NCI-H1092 (cell line): ENCODE measurements at regions not wholly inside any gene's neighbourhood (a gene's known extent, or its start where the extent isn't known, plus 50 kb on each side); places are given as distances from the start of the nearest gene placed in this dataset.
"Not testable (repeated sequence)": the region's sequence is repeated elsewhere in the genome, so short reads cannot be mapped to it uniquely, and the experiment has no call there.

Source experiments
- DNase-seq: peaks from one replicate; lab custom pipeline; 2025; lab: John Stamatoyannopoulos, UW

DNA sequence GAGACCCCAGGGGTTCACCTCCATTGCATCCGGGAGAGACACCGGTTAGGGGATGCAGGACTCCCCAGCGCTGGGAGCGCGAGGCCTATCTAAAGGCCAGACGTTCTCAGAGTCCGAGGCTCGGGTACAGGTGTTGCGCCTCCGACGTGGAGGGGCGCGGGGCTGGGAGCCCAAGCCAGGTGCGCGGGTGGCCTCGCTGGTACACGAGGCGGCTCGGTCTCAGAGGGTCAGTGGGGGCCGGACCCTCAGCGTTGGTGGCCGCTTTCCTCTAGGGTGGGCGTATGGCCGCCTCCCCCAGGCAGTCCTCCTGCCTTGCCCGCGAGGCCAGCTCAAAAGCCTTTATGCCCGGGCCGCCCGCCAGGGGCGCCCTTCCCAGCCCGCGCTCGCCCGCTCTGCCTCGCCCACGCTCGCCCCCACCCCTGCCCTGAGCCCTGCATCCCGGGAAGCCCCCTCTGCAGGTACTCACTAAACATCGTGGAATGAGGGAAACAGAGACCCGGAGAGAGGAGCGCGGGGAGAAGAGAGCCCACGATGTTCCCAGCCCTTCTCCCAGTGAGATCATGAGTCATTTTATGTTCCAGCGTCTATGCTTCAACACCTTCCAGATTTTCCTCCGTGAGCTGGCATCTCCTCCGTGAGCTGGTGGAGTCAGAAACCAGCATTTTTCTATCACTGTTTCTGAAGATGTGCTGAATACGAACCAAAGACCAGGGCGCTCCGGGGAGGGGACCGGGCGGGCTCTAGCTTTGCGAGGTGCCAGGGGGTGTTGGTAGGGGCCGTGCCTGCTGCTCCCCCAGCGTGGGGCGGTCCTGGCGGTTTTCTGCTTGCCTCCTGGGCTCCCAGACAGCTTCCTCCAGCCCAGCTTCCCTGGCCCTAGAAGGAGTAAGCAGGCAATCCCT lies 73.8 kb downstream of the DIO3 start:
- no peak for DNase-seq

DNA sequence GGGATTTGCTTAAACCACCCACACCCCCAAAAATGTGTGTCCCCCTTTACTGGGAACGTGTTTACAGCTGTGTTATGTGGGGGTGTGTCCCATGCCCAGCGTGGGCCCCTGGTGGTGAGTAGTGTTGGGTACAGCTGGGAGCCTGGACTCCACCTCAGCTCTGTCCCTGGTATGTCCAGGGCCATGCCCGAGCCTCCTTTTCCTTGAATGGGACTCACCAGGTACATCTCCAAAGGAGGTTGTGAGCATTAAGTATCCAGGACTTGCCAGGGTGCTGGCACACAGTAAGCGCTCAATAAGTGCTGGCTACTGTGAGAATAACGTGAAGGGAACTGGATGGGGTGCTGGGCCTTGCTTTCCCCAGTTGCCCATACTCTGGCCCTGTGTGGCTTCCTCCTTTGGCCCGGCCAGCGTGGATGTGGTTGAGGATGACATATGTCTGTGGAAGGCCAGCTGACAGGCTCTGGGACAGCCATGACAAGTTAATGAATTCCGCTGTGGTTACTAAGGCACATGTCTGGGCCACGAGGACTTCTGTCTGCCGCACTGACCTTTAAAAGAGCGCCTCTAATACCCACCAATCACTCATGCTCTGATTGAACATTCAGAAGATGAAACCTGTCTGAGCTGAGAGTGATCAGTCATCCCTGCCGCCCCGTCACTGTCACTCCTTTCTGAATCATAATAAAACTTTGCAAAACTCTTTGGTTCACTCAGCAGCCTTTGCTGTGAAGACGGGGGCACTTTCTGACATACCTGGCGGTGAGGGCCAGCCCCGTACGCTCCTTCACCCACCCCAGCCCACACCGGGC lies 74.7 kb downstream of the DIO3 start:
- no peak for DNase-seq

DNA sequence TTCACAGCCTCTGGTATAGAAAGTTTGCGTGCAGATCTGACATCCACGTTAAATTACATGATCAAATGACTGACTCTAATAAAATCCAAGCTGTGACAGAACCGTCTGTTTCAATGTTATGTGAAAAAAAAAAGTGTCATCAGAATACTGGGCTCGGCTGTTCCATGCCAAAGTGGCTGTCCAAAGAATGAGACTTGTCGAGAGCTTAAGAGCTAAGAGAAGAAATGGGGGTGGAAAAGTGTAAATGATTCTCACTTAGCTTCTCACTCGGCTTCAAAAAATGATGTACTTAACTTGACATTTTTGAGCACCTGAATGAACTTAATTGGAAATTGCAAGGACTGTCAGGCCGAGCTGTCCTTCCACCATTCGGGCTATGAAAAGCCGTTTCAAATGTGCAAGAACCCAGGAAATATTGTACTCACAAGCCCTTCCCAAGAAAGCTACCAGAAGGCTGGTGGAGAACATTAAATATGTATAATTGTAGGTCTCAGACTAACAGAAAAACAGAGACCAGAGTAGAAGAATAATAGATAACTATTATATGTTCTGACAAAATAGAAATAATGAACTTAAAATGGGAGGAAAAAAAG lies 78.0 kb downstream of the DIO3 start:
- DNase-seq: no peak

DNA sequence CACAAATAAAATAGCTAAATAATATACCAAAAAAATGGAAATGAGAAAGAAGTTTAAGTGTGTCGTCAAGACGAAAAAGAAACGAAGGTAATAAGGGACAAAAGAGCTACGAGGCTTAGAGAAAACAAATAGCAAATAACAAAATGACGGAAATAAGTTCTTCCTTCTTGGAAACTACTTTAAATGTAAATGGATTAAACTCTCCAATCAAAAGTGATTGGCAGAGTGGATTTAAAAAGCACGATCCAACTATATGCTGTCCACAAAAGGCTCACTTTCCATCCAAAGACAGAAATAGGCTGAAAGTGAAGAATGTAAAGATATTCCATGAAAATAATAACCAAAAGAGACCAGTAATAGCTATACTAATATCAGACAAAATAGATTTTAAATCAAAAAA lies 82.4 kb downstream of the DIO3 start:
- DNase-seq: no peak

DNA sequence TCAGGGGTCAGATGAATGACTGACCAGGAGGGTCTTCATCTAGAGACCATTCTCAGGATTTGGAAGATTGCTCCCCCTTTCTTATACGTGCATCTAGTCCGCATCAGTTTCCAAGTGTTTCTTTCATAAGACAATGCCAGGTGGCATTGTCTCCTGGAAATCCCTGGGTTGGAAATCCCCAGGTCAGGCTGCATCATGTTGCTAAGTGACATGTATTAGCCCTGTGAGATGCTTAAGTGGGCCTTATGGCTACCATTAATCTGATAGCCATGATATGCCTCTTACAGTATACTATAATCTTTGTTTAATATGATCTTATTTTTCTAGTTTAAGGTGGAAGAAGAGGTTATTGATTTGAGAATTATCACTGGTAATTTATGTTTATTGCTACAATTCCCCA lies 92.8 kb downstream of the DIO3 start:
- DNase-seq: no peak

DNA sequence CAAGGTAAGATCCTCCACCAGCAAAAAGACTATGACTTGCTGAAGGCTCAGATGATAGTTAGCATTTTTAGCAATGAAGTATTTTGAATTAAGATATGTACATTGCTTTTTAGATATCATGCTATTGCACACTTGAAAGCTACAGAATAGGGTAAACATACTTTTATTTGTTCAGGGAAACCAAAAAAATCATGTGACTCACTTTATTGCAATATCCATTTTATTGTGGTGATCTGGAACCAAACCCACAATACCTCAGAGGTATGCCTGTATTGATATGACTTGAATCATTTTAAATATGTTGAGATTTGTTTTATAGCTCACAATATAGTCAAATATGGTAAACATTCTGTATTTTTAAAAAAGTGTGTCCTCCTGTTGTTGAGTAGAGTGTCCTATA lies 96.1 kb downstream of the DIO3 start:
- no peak for DNase-seq

DNA sequence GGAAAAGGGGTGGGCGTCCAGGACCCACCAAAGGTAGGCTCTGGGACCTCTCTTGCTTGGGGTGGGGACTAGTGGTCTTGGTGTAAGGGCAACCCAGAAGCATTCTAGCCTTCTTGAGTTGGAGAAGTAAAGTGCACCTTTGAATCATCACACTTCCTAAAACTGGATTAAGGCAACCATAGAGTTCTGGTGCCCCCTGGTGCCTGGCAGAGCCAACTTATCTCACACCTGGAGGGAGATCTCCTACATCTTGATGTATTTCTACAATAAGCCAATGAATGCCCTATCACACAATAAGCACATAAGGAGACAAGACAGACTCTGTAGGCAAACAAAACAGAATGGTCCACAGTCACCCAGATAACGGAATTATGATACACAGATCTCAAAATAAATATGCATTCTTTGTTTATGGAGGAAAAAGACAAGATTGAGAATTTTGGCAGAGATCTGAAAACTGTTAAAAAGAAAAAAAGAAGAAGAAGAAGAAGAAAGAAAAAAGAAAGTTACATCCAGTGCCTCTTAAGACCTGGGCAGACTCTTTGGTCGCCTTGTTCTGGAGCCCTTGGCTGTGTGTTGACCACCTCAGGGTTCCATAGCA lies 95.9 kb upstream of the PPP2R5C start:
- no peak for DNase-seq

DNA sequence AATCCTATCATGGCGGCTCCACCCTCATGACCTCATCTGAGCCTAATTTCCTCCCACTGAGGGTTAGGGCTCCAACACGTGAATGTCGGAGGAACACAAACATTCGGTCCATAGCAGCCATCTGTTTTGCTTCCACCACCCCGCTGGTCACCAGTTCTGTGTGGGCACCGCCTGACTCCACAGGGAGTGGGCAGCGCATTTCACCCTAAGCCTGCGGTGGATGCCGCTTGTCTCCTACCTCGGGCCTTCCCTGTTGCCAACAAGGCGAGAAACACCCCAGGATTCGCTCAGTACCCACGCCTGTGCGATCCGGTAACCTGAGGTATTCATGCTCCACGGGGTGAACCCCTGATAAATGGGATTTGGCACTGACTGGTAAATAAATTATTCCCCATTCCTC lies 95.2 kb upstream of the PPP2R5C start:
- DNase-seq: no peak

DNA sequence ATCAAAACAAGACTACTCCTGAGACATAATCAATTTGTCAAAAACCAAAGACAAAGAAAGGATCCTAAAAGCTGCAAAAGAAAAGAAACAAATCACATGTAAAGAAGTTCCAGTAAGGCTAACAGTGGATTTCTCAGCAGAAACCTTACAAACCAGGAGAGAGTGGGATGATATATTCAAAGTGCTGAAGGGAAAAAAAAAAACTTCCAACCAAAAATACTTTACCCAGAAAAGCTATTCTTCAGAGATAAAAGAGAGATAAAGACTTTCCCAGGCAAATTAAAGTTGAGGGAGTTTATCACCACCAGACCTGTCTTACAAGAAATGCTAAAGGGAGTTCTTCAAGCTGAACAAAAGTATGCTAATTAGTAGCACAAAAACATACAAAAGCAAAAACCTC lies 91.9 kb upstream of the PPP2R5C start:
- no peak for DNase-seq

DNA sequence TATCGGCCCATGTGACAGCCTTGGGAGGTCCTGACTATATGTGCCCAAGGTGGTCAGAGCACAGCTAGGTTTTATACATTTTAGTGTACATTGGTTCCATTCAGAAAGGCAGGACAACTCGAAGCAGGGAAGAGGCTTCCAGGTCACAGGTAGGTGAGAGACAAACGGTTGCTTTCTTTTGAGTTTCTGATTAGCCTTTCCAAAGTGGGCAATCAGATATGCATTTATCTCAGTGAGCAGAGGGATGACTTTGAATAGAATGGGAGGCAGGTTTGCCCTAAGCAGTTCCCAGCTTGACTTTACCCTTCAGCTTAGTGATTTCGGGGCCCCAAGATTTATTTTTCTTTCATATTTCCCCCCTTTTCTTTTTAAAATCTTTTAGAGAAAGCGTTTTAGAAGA lies 87.6 kb upstream of the PPP2R5C start:
- DNase-seq: no peak

DNA sequence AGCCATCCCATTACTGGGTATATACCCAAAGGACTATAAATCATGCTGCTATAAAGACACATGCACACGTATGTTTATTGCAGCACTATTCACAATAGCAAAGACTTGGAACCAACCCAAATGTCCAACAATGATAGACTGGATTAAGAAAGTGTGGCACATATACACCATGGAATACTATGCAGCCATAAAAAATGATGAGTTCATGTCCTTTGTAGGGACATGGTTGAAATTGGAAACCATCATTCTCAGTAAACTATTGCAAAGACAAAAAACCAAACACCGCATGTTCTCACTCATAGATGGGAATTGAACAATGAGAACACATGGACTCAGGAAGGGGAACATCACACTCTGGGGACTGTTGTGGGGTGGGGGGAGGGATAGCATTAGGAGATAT lies 85.7 kb upstream of the PPP2R5C start:
- DNase-seq: not testable (repeated sequence)

DNA sequence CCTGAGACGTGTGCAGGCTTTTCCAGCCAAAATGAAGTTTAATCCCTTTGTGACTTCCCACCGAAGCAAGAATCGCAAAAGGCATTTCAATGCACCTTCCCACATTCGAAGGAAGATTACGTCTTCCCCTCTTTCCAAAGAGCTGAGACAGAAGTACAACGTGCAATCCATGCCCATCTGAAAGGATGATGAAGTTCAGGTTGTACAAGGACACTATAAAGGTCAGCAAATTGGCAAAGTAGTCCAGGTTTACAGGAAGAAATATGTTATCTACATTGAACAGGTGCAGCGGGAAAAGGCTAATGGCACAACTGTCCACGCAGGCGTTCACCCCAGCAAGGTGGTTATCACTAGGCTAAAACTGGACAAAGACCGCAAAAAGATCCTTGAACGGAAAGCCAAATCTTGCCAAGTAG lies 83.6 kb upstream of the PPP2R5C start:
- not testable (repeated sequence) for DNase-seq

DNA sequence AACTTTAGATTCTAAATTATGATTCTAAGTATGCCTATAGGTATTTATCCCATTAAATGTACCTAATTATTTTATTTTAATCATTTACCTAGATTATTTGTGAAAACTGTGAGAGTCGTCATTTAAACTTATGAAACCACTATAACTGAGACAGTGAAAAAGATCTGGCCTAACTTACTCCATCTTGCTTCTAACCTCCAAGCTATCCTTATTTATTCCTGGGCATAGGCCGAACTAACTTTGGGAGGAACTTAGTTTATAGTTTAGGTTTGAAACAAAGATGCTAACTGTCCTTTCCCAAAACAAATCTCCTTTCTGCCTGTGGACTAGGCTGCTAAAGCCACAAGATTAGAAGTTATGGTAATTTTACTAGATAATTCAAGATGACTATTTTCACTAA lies 79.7 kb upstream of the PPP2R5C start:
- DNase-seq: no peak

DNA sequence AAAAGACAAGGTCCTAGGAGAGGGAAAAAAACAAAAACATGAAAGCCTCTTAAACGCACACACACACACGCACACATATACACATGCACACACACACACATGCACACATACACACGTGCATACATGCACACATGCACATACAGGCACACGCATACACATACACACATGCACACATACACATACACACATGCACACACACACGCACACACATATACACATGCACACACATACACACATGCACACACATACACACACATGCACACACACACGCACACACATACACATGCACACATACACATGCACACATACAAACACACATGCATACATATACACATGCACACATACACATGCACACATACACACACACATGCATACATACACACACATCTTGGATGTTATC lies 78.1 kb upstream of the PPP2R5C start:
- DNase-seq: no peak

DNA sequence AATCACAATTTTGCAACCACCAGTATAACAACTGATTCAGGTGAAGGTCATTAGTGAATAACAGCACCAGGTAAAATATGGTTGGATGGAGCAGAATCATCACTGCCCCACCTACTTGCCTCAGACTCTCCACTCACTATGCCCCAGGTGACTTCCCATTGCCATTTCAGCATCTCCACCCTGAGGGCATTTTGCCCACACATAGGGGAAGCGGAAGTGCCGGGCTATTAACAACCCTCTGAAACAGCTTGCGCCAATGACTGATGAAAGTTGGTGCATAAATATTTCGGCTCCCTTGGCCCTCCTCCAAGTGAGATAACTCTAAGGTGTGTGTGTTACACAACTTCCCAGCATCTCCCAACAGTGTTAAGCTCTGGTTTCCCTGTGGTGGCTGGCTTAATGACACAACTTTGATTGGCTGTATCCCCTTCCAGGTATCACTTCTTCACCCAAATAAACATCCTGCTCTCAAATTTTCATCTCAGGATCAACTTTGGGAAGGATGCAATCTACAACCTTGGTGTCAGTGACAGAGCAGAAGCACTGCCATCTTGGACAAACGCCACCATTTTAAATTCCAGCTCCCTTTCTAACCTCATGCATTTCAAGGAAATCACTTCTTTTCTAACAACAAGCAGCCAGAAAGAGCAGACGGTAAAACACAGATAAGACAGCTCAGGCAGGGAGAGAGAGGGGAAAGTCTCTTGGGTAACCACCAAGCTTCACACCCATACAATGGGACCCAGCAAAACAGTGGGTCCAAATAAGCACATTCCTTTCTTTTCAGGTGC lies 73.6 kb upstream of the PPP2R5C start:
- no peak for DNase-seq

DNA sequence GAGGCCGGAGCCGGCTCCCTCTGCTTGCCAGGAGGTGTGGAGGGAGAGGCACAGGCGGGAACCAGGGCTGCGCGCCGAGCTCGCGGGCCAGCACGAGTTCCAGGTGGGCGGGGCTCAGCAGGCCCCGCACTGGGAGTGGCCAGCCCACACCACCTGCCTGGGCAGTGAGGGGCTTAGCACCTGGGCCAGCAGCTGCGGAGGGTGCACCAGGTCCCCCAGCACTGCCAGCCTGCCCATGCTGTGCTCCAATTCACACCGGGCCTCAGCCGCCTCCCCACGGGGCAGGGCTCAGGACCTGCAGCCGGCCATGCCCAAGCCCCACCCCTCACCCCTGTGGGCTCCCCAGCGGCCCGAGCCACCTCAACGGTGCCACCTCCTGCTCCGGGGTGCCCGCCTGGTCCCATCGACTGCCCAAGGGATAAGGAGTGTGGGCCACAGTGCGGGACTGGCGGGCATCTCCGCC lies 72.4 kb upstream of the PPP2R5C start:
- no peak for DNase-seq

DNA sequence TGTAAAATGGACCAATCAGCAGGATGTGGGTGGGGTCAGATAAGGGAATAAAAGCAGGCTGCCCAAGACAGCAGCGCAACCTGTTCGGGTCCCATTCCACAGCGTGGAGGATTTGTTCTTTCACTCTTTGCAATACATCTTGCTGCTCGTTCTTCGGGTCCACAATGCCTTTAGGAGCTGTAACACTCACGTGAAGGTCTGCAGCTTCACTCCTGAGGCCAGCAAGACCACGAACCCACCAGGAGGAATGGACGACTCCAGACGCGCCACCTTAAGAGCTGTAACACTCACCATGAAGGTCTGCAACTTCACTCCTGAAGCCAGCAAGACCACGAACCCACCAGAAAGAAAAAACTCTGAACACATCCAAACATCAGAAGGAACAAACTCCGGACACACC lies 71.5 kb upstream of the PPP2R5C start:
- not testable (repeated sequence) for DNase-seq

DNA sequence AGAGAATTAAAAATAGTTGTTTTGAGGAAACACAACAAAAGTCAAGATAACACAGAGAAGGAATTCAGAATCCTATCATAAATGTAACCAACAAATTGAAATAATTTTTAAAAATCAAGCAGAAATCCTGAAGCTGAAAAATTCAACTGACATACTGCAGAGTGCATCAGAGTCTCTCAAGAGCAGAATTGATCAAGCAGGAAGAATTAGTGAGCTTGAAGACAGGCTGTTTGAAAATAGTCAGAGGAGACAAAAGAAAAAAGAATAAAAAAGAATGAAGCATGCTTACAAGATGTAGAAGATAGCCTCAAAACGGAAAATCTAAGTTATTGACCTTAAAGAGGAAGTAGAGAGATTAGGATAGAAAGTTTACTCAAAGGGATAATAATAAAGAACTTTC lies 65.8 kb upstream of the PPP2R5C start:
- DNase-seq: no peak

DNA sequence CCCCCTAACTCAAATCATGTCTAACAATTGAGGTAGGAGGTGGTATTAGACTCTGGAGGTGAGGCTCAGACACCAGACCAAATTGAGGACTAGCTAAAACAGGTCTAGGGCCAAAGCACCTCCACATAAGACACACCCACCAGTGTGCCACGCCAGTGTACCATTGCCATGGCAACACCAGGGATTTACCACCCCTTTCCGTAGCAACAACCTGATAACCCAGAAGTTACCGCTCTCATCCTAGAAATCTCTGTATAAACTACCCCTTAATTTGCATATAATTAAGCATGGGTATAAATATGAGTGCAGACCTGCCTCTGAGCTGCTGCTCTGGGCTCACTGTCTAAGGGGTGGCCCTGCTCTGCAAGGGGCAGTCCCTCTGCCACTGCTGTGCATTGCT lies 57.4 kb upstream of the PPP2R5C start:
- DNase-seq: no peak

DNA sequence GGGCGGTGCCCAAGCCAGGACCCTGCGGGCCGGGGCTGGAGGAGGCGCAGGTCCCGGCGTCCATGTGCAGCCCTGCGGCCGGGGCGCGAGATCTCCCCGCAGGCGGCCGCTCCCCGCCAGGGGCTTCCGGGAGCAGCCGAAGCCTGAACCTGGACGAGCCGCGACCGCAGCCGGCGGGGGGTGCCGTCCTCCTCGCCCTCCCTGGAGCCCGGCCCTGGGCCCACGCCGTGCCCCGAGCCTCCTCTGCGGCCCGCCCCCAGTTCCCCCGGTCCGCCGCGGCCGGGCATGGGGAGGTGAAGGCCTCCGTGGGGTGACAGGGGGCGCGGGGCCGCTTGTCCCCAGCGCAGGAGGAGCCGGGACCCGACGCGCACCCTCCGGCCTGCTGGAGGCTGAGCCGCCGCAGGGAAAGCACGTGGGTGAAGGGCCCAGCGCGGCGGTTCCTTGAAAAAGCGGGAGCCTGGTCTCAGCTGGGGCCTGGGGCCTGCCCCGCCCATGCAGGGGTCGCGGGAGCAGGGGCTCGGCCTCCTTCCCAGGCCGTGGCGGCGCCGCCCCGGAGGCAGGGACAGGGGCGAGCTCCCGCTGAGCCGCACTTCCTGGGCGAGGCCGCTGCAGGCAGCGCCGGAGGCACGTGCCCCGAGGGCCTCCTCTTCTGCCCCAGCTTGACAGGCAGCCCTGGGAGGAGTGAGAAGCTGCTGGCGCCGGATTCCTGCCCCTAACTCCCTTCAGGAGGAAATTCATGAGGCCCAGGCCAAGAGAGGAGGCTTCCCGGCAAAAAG lies 55.6 kb upstream of the PPP2R5C start:
- no peak for DNase-seq
